IMR-90 (cell line): ENCODE measurements at regions not wholly inside any gene's neighbourhood (a gene's known extent, or its start where the extent isn't known, plus 50 kb on each side); places are given as distances from the start of the nearest gene placed in this dataset.

Experiments used
- ATAC-seq: fragments of 200-7000 bp; cut with Tn5 transposase; 2 replicates; pipeline ENCODE4 v1.9.1; 2020; ENCODE audit warnings: low read depth, mild to moderate bottlenecking, moderate library complexity
- BruUV-seq: library from RNA; stranded (reverse); fragments of 400-500 nt; replicated peaks from 2 replicates; lab custom pipeline; 2021; lab: Mats Ljungman, UMichigan
- CTCF ChIA-PET: fragments of 300-600 bp; formaldehyde crosslinking; extraction: SDS; loops from one replicate; lab custom pipeline; 2021; ENCODE audit warnings: antibody characterized with exemption; lab: Yijun Ruan, JAX
- POLR2A ChIA-PET: fragments of 300-600 bp; sonication (Branson Sonifier 250); formaldehyde crosslinking; loops from one replicate; lab custom pipeline; 2022; ENCODE audit warnings: antibody characterized with exemption; ENCODE audit not compliant: unreplicated experiment; lab: Charles Lee
- DNase-seq: peaks from one replicate; pipeline ENCODE4 v3.0.0; 2013
- H2AFZ ChIP-seq: replicated peaks from 2 replicates; pipeline ENCODE3; 2013; ENCODE audit warnings: low read length, mild to moderate bottlenecking; ENCODE audit not compliant: poor library complexity
- H2AK5ac ChIP-seq: 2 replicates; pipeline ENCODE4 v1.6.1; 2013; ENCODE audit warnings: low read depth, low read length, inconsistent platforms
- H2AK9ac ChIP-seq: replicated peaks from 2 replicates; pipeline ENCODE3; 2013; ENCODE audit warnings: mild to moderate bottlenecking, low read depth, low read length, moderate library complexity; ENCODE audit not compliant: poor library complexity
- H2BK120ac ChIP-seq: 2 replicates; pipeline ENCODE4 v1.6.1; 2013; ENCODE audit warnings: low read depth, low read length, inconsistent platforms
- H2BK15ac ChIP-seq: 3 replicates; pipeline ENCODE4 v1.6.1; 2013; ENCODE audit warnings: low read depth, low read length, inconsistent platforms
- H2BK20ac ChIP-seq: 2 replicates; pipeline ENCODE4 v1.6.1; 2013; ENCODE audit warnings: low read depth, mild to moderate bottlenecking, inconsistent platforms, low read length, moderate library complexity
- H2BK5ac ChIP-seq: 2 replicates; pipeline ENCODE4 v1.6.1; 2013; ENCODE audit warnings: mild to moderate bottlenecking, low read depth, low read length, inconsistent platforms; ENCODE audit not compliant: poor library complexity, severe bottlenecking
- H3K14ac ChIP-seq: replicated peaks from 2 replicates; pipeline ENCODE4 v1.6.1; 2013; ENCODE audit warnings: low read depth, low read length, inconsistent platforms
- H3K18ac ChIP-seq: 2 replicates; pipeline ENCODE4 v1.6.1; 2013; ENCODE audit warnings: low read depth, low read length, control low read depth
- H3K23ac ChIP-seq: 2 replicates; pipeline ENCODE4 v1.6.1; 2013; ENCODE audit warnings: low read depth, low read length, inconsistent platforms
- H3K27ac ChIP-seq: 2 replicates; pipeline ENCODE4 v1.5.1; 2013; ENCODE audit warnings: mild to moderate bottlenecking, control low read depth, low read length; ENCODE audit not compliant: insufficient read depth
- H3K27me3 ChIP-seq: 2 replicates; pipeline ENCODE4 v1.6.1; 2013; ENCODE audit warnings: low read length; ENCODE audit not compliant: control insufficient read depth, insufficient read depth
- H3K36me3 ChIP-seq: 2 replicates; pipeline ENCODE4 v1.6.1; 2013; ENCODE audit warnings: low read length, mixed read lengths; ENCODE audit not compliant: control insufficient read depth, insufficient read depth
- H3K4ac ChIP-seq: 2 replicates; pipeline ENCODE4 v1.6.1; 2013; ENCODE audit warnings: low read depth, low read length, inconsistent platforms
- H3K4me1 ChIP-seq: 2 replicates; pipeline ENCODE4 v1.6.1; 2013; ENCODE audit warnings: low read length, mixed read lengths; ENCODE audit not compliant: control insufficient read depth, insufficient read depth
- H3K4me2 ChIP-seq: 2 replicates; pipeline ENCODE4 v1.6.1; 2013; ENCODE audit warnings: low read depth, mild to moderate bottlenecking, control low read depth, low read length, moderate library complexity
- H3K4me3 ChIP-seq: 2 replicates; pipeline ENCODE4 v1.5.1; 2013; ENCODE audit warnings: low read depth, mild to moderate bottlenecking, control low read depth, low read length, moderate library complexity; ENCODE audit not compliant: insufficient read depth
- H3K56ac ChIP-seq: 2 replicates; pipeline ENCODE4 v1.6.1; 2013; ENCODE audit warnings: low read length, inconsistent platforms; ENCODE audit not compliant: insufficient read depth; ENCODE audit errors: extremely low read depth
- H3K79me1 ChIP-seq, 2 experiments: 2 replicates each; pipeline ENCODE4 v1.6.1; 2013; ENCODE audit warnings: low read length in 2 of 2, inconsistent platforms in 1 of 2, low read depth in 1 of 2
- H3K9ac ChIP-seq: 2 replicates; pipeline ENCODE4 v1.6.1; 2013; ENCODE audit warnings: low read depth, low read length, control low read depth
- H3K9me1 ChIP-seq: 2 replicates; pipeline ENCODE4 v1.6.1; 2013; ENCODE audit warnings: low read length, inconsistent platforms; ENCODE audit not compliant: insufficient read depth
- H3K9me3 ChIP-seq: 2 replicates; pipeline ENCODE4 v1.6.1; 2013; ENCODE audit warnings: low read length; ENCODE audit not compliant: control insufficient read depth, insufficient read depth
- H4K20me1 ChIP-seq: 2 replicates; pipeline ENCODE4 v1.6.1; 2013; ENCODE audit warnings: low read length, inconsistent platforms; ENCODE audit not compliant: insufficient read depth
- H4K5ac ChIP-seq: 2 replicates; pipeline ENCODE4 v1.6.1; 2013; ENCODE audit warnings: mild to moderate bottlenecking, low read depth, low read length, control low read depth
- H4K8ac ChIP-seq, 2 experiments: 2 replicates each; pipeline ENCODE4 v1.6.1; 2013; ENCODE audit warnings: low read depth in 2 of 2, low read length in 2 of 2, control low read depth in 1 of 2, inconsistent platforms in 1 of 2
- H4K91ac ChIP-seq: 2 replicates; pipeline ENCODE4 v1.6.1; 2013; ENCODE audit warnings: low read depth, low read length, inconsistent platforms; ENCODE audit not compliant: insufficient read depth
- CHD1 ChIP-seq: IDR thresholded peaks from 2 replicates; pipeline ENCODE4 v1.6.1; 2012; ENCODE audit warnings: low read depth, low read length, improper control_type of control experiment
- CTCF ChIP-seq: conservative IDR thresholded peaks from 2 replicates; pipeline ENCODE4 v1.5.1; 2012; ENCODE audit warnings: mild to moderate bottlenecking, low read depth, low read length, improper control_type of control experiment
- ELK1 ChIP-seq: fragments of 150-350 bp; IDR thresholded peaks from 2 replicates; pipeline ENCODE4 v1.6.1; 2016; ENCODE audit warnings: low read depth, mild to moderate bottlenecking, low read length, moderate library complexity, borderline replicate concordance
- MXI1 ChIP-seq: IDR thresholded peaks from 2 replicates; pipeline ENCODE4 v1.6.1; 2012; ENCODE audit warnings: low read depth, mild to moderate bottlenecking, low read length, moderate library complexity, borderline replicate concordance
- RAD21 ChIP-seq: IDR thresholded peaks from 2 replicates; pipeline ENCODE4 v1.6.1; 2012; ENCODE audit warnings: low read length, improper control_type of control experiment
- RFX5 ChIP-seq: IDR thresholded peaks from 2 replicates; pipeline ENCODE4 v1.8.0; 2012; ENCODE audit warnings: low read depth, mild to moderate bottlenecking, low read length, moderate library complexity
- WGBS, 2 experiments: methylation state at CpG; one replicate each; pipeline versions ENCODE4 v1.1.5 to v1.1.7; 2013; ENCODE audit warnings: missing lambda C conversion rate in 2 of 2; ENCODE audit not compliant: insufficient read length in 1 of 2; ENCODE audit errors: extremely low coverage in 2 of 2; 5-methylcytosine and 5-hydroxymethylcytosine counted together
- dilution Hi-C: fragments of 300-500 bp; cut with HindIII; formaldehyde crosslinking; loops from one replicate; pipeline ENCODE4 v1.14.3; 2018; ENCODE audit warnings: low sequenced_read_pairs; ENCODE audit not compliant: unreplicated experiment
- in situ Hi-C: fragments of 300-500 bp; cut with MboI; formaldehyde crosslinking; loops from 3 replicates; pipeline ENCODE4 v1.14.3; 2019; ENCODE audit warnings: low sequenced_read_pairs, inconsistent platforms, mixed read lengths
- intact Hi-C: fragments of 100-400 bp; cut with micrococcal nuclease; formaldehyde crosslinking; loops from 2 replicates; pipeline ENCODE4 v1.10.0; 2022

- H3K36me3 ChIP-seq = no peaks in the 10 kb centered on the region
- DNase-seq (no peak), ATAC-seq (no peak)
- no peaks in the 10 kb centered on the region for H3K79me1 ChIP-seq
- no peak overlapping the region for H3K4me3 ChIP-seq
- no peak overlapping the region for H4K5ac ChIP-seq
- H2AK9ac ChIP-seq = no peak overlapping the region
- H3K9me3 ChIP-seq = peaks cover 14% of the 10 kb centered on the region
- no peak overlapping the region for H3K27ac ChIP-seq
- H3K56ac ChIP-seq = no peak overlapping the region
- no peak overlapping the region for H4K8ac ChIP-seq
- TF ChIP-seq RFX5 (no peak), ELK1 (no peak), CTCF (no peak), MXI1 (no peak), RAD21 (no peak), CHD1 (no peak)
- H3K23ac ChIP-seq = no peak overlapping the region
- no peak overlapping the region for H2BK20ac ChIP-seq
- H2BK5ac ChIP-seq = no peak overlapping the region
- H3K9ac ChIP-seq = no peak overlapping the region
- no peak overlapping the region for H2BK120ac ChIP-seq
- no peak overlapping the region for H4K91ac ChIP-seq
- H3K4me1 ChIP-seq = no peaks in the 10 kb centered on the region
- no peak overlapping the region for H3K14ac ChIP-seq
- CTCF ChIA-PET = no interaction called here
- H3K4ac ChIP-seq = no peak overlapping the region
- BruUV-seq = no TSS peak
- no peak overlapping the region for H3K18ac ChIP-seq
- no peaks in the 10 kb centered on the region for H3K9me1 ChIP-seq
- intact Hi-C loops (no loop called here), dilution Hi-C loops (no loop called here), in situ Hi-C loops (no loop called here)
- H2AFZ ChIP-seq = no peak overlapping the region
- no peak overlapping the region for H3K4me2 ChIP-seq
- no peaks in the 10 kb centered on the region for H3K27me3 ChIP-seq
- WGBS, 2 experiments = no CpG with 5 or more reads among the region's 2 CpGs
- H2BK15ac ChIP-seq = no peak overlapping the region
- no peak overlapping the region for H2AK5ac ChIP-seq
- no peaks in the 10 kb centered on the region for H4K20me1 ChIP-seq
- POLR2A ChIA-PET = no interaction called here
Measured at GRCh38 chr5:166710271-166710670, 1581.2 kb upstream of the WWC1 start.
